Upper lobe of right lung (tissue), 1 donor: ENCODE measurements at regions not wholly inside any gene's neighbourhood (a gene's known extent, or its start where the extent isn't known, plus 50 kb on each side); places are given as distances from the start of the nearest gene placed in this dataset.

Experiments used
- ATAC-seq: fragments of 200-7000 bp; cut with Tn5 transposase; one replicate; pipeline ENCODE4 v1.9.1; 2020; ENCODE audit warnings: mild to moderate bottlenecking, moderate library complexity
- DNase-seq: peaks from one replicate; pipeline ENCODE4 v3.0.0-alpha.2; 2020
- H3K27ac ChIP-seq: fragments of 200-600 bp; one replicate; pipeline ENCODE4 v1.8.0; 2022
- H3K27me3 ChIP-seq: fragments of 200-600 bp; one replicate; pipeline ENCODE4 v1.8.0; 2022; ENCODE audit warnings: mild to moderate bottlenecking
- H3K36me3 ChIP-seq: fragments of 200-600 bp; one replicate; pipeline ENCODE4 v1.8.0; 2022
- H3K4me1 ChIP-seq: fragments of 200-600 bp; one replicate; pipeline ENCODE4 v1.8.0; 2022
- H3K4me3 ChIP-seq: fragments of 200-600 bp; one replicate; pipeline ENCODE4 v1.8.0; 2022; ENCODE audit warnings: mild to moderate bottlenecking
- H3K9me3 ChIP-seq: fragments of 200-600 bp; one replicate; pipeline ENCODE4 v1.8.0; 2022
- intact Hi-C: fragments of 100-400 bp; cut with DNase I; formaldehyde crosslinking; loops from one replicate; pipeline ENCODE4 v1.11.0; 2022
- TF ChIP-seq, protein P1 (sequence below): fragments of 200-600 bp; IDR thresholded peaks from one replicate; pipeline ENCODE4 v1.8.0; 2022; ENCODE audit warnings: antibody characterized with exemption
- donor health status: DM: no; HTN: yes; CAD: no; lungs with severe emphysema.

DNA sequence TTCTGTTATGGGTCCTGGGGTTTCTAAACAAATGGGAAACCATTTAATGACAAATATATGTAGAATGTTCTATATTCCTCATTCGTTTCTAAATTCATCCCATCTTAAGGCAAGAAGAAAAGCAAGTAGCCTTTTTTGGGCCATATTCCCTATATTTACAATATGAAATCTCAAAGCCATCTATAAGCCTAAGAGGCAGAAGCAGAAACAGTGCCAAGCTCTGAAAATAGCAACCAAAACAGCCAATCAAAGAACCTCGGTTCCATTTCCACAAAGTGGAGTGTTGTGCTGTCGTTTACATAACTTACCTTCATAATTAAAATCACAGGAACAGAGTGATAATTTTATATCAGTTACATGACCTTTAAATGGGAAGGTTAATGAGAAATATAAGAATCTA, 330.6 kb upstream of the GATB start:
- TF ChIP-seq, protein P1, sequence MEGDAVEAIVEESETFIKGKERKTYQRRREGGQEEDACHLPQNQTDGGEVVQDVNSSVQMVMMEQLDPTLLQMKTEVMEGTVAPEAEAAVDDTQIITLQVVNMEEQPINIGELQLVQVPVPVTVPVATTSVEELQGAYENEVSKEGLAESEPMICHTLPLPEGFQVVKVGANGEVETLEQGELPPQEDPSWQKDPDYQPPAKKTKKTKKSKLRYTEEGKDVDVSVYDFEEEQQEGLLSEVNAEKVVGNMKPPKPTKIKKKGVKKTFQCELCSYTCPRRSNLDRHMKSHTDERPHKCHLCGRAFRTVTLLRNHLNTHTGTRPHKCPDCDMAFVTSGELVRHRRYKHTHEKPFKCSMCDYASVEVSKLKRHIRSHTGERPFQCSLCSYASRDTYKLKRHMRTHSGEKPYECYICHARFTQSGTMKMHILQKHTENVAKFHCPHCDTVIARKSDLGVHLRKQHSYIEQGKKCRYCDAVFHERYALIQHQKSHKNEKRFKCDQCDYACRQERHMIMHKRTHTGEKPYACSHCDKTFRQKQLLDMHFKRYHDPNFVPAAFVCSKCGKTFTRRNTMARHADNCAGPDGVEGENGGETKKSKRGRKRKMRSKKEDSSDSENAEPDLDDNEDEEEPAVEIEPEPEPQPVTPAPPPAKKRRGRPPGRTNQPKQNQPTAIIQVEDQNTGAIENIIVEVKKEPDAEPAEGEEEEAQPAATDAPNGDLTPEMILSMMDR = no peak
- no peak for DNase-seq

DNA sequence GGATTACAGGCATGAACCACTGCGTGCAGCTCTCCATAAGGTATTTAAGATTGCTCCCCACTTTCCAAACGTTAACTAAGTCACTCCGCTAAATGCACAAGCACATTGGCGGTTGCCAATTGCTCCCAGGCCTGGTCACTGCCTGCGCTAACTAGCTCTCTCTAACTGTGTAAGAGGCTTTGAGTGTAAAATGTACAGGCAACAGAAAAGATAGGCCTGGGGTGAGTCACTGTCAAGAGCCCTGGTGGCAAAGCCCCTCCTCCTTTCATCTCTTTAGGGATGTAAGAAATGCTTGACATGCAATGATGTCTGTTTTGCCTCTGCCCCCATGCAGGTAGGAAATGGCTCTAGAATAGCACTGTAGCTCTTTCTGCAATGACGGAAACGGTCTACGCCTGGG, 329.7 kb upstream of the GATB start:
- H3K27ac ChIP-seq = no peak overlapping the region
- no peaks in the 10 kb centered on the region for H3K4me1 ChIP-seq
- H3K9me3 ChIP-seq = no peaks in the 10 kb centered on the region
- no peak for ATAC-seq
- H3K36me3 ChIP-seq = no peaks in the 10 kb centered on the region
- no peak overlapping the region for H3K4me3 ChIP-seq
- no peak for DNase-seq
- intact Hi-C loops = no loop called here
- TF ChIP-seq, protein P1 = no peak
- no peaks in the 10 kb centered on the region for H3K27me3 ChIP-seq

More for the DNA sequence above, 330.6 kb upstream of the GATB start:
- Histone ChIP-seq H3K9me3 (no peaks in the 10 kb centered on the region), H3K4me3 (no peak overlapping the region), H3K27me3 (no peaks in the 10 kb centered on the region), H3K27ac (no peak overlapping the region), H3K36me3 (no peaks in the 10 kb centered on the region), H3K4me1 (no peaks in the 10 kb centered on the region)
- ATAC-seq = no peak
- intact Hi-C loops = no loop called here

DNA sequence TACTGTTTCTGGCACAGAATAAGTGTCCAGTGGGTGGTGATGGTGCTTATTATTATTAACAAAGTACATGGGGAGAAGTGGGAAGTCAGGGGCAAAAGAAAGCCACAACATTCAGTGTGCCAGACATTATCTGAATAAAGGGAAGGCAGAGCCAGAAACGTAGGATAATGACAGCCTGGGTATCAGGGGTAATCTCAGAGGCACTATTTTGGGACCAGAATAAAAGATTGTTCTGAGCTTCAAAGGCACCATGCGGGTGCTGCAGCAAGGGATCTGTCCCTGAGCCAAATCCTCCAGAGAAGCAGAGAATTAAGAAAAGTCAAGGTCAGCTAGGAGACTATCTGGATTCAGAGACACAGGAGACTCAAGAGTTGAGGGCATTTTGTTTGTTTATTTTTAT, 328.8 kb upstream of the GATB start:
- TF ChIP-seq, protein P1 = no peak
- no peaks in the 10 kb centered on the region for H3K27me3 ChIP-seq
- ATAC-seq = no peak
- H3K36me3 ChIP-seq = no peaks in the 10 kb centered on the region
- intact Hi-C loops = no loop called here
- H3K27ac ChIP-seq = no peak overlapping the region
- no peak for DNase-seq
- H3K4me3 ChIP-seq = no peak overlapping the region
- H3K9me3 ChIP-seq = no peaks in the 10 kb centered on the region
- H3K4me1 ChIP-seq = no peaks in the 10 kb centered on the region

DNA sequence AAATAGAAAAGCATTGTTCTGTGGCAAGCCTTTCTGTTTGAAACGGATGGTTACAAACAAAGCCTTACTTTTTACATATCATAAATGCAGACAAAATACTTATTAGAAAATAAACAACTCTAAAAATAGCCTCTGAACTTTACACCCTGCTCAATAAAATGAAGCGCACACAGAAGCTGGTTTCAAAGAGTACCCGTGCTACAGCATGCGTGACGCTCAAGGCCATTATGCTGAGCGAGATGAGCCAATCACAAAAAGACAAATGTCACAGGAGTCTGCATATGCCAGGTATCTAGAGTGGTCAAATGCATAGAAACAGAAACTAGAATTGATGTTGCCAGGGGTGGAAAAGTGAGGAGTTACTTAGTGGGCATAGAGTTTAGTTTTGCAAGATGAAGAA, 326.5 kb upstream of the GATB start:
- no peak for DNase-seq
- Histone ChIP-seq H3K9me3 (no peaks in the 10 kb centered on the region), H3K36me3 (no peaks in the 10 kb centered on the region), H3K4me3 (no peak overlapping the region), H3K27ac (no peak overlapping the region), H3K4me1 (no peaks in the 10 kb centered on the region), H3K27me3 (no peaks in the 10 kb centered on the region)
- TF ChIP-seq, protein P1 = no peak
- ATAC-seq = no peak
- intact Hi-C loops = no loop called here

DNA sequence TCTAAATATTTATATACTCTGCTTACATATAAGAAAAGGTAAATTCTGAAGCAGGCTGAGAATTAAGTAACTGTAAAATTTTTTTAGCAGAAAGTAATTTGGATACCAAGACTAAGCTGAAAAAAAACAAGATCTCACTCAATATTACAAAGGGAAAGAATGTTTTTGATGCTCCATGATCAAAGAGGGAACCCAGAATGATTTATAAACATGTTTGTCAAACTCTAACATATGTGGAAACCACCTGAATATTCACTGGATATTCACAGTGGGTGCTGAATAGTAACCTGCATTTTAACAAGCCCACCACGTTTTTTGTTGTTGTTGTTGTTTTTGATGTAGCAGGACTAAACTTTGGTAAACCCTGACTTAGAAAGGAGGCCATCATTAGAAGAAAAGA, 324.9 kb upstream of the GATB start:
- ATAC-seq = no peak
- DNase-seq = no peak
- no peaks in the 10 kb centered on the region for H3K4me1 ChIP-seq
- TF ChIP-seq, protein P1 = no peak
- H3K9me3 ChIP-seq = no peaks in the 10 kb centered on the region
- H3K27ac ChIP-seq = no peak overlapping the region
- H3K27me3 ChIP-seq = no peaks in the 10 kb centered on the region
- intact Hi-C loops = no loop called here
- H3K4me3 ChIP-seq = no peak overlapping the region
- no peaks in the 10 kb centered on the region for H3K36me3 ChIP-seq

DNA sequence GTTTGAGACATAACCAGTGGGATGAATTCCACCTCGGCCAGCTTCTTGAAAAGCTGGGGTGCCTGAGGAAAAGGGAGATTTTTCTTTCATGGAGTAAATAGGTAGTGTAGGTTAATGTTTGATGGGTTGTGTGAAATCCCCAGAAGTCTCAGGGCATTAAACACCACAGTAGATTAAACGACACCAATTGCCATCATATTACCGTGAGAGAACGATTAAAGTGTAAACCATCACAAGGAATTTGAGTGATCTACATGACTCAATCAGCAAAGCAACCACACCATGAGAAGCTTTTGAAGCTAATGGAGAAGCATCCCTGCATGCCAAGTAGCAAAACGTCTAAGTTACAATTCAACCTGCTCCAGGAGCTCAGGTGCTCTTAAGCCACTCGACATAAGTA, 322.5 kb upstream of the GATB start:
- ATAC-seq (no peak), DNase-seq (no peak)
- intact Hi-C loops = no loop called here
- no peaks in the 10 kb centered on the region for H3K27me3 ChIP-seq
- TF ChIP-seq, protein P1 = no peak
- no peak overlapping the region for H3K27ac ChIP-seq
- no peaks in the 10 kb centered on the region for H3K9me3 ChIP-seq
- no peak overlapping the region for H3K4me3 ChIP-seq
- no peaks in the 10 kb centered on the region for H3K36me3 ChIP-seq
- no peaks in the 10 kb centered on the region for H3K4me1 ChIP-seq
